Gastroesophageal sphincter (tissue), 3 donors: ENCODE measurements at regions not wholly inside any gene's neighbourhood (a gene's known extent, or its start where the extent isn't known, plus 50 kb on each side); places are given as distances from the start of the nearest gene placed in this dataset.

Experiments
- CTCF ChIP-seq, 4 experiments: fragments of 200-600 bp in 2 of 4; fragments of 450-650 bp in 2 of 4; sonication (generic) in 1 of 4; IDR thresholded peaks; one replicate each; pipeline ENCODE4 v1.5.1; 2017 to 2019; ENCODE audit warnings: antibody characterized with exemption in 4 of 4, mild to moderate bottlenecking in 2 of 4, moderate library complexity in 2 of 4
- EP300 ChIP-seq: sonication (generic); formaldehyde crosslinking; IDR thresholded peaks from one replicate; pipeline ENCODE4 v1.6.1; 2017; ENCODE audit warnings: antibody characterized with exemption, mild to moderate bottlenecking
- POLR2A ChIP-seq, 2 donors: fragments of 450-650 bp; IDR thresholded peaks; one replicate each; pipeline ENCODE4 v1.6.1; 2017; ENCODE audit warnings: antibody characterized with exemption in 2 of 2, mild to moderate bottlenecking in 2 of 2, moderate library complexity in 1 of 2
- POLR2AphosphoS5 ChIP-seq: sonication (generic); formaldehyde crosslinking; IDR thresholded peaks from one replicate; pipeline ENCODE4 v1.6.1; 2017; ENCODE audit warnings: antibody characterized with exemption

- TF ChIP-seq CTCF (IDR thresholded peaks at IDR 0.05) (no peak), POLR2AphosphoS5 (no peak), POLR2A (IDR thresholded peaks at IDR 0.05) (no peak), EP300 (no peak)
These were observed 165.9 kb upstream of the NDUFV2 start for GRCh38 chr18:8936619-8937018.
